ENCODE measurements at regions not wholly inside any gene's neighbourhood (a gene's known extent, or its start where the extent isn't known, plus 50 kb on each side); places are given as distances from the start of the nearest gene placed in this dataset.

GRCh38 chr16:6517020-6517720 is 815.5 kb upstream of the RBFOX1 start:
- TF ChIP-seq POLR2AphosphoS5 (IDR thresholded peaks at IDR 0.05; ENCODE audit: low read depth) (no peak), EZH2 (IDR thresholded peaks at IDR 0.05; ENCODE audit: low read depth, unreplicated experiment) (no peak), CTCF (conservative IDR thresholded peaks at IDR 0.05; ENCODE audit: low read depth in 2 of 2) (no peak)
